SK-N-SH treated with all-trans-retinoic acid at 6 μM for 48 hours (cell line): ENCODE measurements at regions not wholly inside any gene's neighbourhood (a gene's known extent, or its start where the extent isn't known, plus 50 kb on each side); places are given as distances from the start of the nearest gene placed in this dataset.

Experiments used
- BACH2 ChIP-seq: fragments of 250-450 bp; sonication (Bioruptor Pico); IDR thresholded peaks from 2 replicates; pipeline ENCODE4 v1.9.0; 2021; ENCODE audit warnings: mild to moderate bottlenecking, borderline replicate concordance
- ESRRG ChIP-seq: fragments of 250-450 bp; sonication (Bioruptor Pico); IDR thresholded peaks from 2 replicates; pipeline ENCODE4 v1.6.1; 2021; ENCODE audit warnings: mild to moderate bottlenecking
- GLIS3 ChIP-seq: fragments of 250-450 bp; sonication (Bioruptor Pico); IDR thresholded peaks from 2 replicates; pipeline ENCODE4 v1.5.0; 2020; ENCODE audit warnings: mild to moderate bottlenecking, moderate library complexity
- PATZ1 ChIP-seq: fragments of 250-450 bp; sonication (Bioruptor Pico); IDR thresholded peaks from 2 replicates; pipeline ENCODE4 v1.8.0; 2020; ENCODE audit warnings: mild to moderate bottlenecking, moderate library complexity, borderline replicate concordance
- RARB ChIP-seq: fragments of 250-450 bp; sonication (Bioruptor Pico); IDR thresholded peaks from 2 replicates; pipeline ENCODE4 v1.8.0; 2021; ENCODE audit warnings: mild to moderate bottlenecking, moderate library complexity
- ZNF70 ChIP-seq: fragments of 450-650 bp; formaldehyde crosslinking; IDR thresholded peaks from 2 replicates; pipeline ENCODE4 v1.5.0; 2020; ENCODE audit warnings: mild to moderate bottlenecking, moderate library complexity
- TF ChIP-seq, protein P1 (sequence below): fragments of 250-450 bp; sonication (Bioruptor Pico); IDR thresholded peaks from 2 replicates; pipeline ENCODE4 v1.5.0; 2020; ENCODE audit warnings: mild to moderate bottlenecking, moderate library complexity

- TF ChIP-seq PATZ1 (CRISPR knock-in tag): no peak
- TF ChIP-seq ESRRG (CRISPR knock-in tag): no peak
- TF ChIP-seq, protein P1, sequence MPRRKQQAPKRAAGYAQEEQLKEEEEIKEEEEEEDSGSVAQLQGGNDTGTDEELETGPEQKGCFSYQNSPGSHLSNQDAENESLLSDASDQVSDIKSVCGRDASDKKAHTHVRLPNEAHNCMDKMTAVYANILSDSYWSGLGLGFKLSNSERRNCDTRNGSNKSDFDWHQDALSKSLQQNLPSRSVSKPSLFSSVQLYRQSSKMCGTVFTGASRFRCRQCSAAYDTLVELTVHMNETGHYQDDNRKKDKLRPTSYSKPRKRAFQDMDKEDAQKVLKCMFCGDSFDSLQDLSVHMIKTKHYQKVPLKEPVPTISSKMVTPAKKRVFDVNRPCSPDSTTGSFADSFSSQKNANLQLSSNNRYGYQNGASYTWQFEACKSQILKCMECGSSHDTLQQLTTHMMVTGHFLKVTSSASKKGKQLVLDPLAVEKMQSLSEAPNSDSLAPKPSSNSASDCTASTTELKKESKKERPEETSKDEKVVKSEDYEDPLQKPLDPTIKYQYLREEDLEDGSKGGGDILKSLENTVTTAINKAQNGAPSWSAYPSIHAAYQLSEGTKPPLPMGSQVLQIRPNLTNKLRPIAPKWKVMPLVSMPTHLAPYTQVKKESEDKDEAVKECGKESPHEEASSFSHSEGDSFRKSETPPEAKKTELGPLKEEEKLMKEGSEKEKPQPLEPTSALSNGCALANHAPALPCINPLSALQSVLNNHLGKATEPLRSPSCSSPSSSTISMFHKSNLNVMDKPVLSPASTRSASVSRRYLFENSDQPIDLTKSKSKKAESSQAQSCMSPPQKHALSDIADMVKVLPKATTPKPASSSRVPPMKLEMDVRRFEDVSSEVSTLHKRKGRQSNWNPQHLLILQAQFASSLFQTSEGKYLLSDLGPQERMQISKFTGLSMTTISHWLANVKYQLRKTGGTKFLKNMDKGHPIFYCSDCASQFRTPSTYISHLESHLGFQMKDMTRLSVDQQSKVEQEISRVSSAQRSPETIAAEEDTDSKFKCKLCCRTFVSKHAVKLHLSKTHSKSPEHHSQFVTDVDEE: no peak
- TF ChIP-seq BACH2: no peak
- TF ChIP-seq ZNF70 (CRISPR knock-in tag): peak; percentile 72
- TF ChIP-seq GLIS3: no peak
- TF ChIP-seq RARB: no peak
Measured at GRCh38 chr20:1810926-1811620, 84.1 kb upstream of the SIRPA start.
